ENCODE measurements at regions not wholly inside any gene's neighbourhood (a gene's known extent, or its start where the extent isn't known, plus 50 kb on each side); places are given as distances from the start of the nearest gene placed in this dataset.

DNA sequence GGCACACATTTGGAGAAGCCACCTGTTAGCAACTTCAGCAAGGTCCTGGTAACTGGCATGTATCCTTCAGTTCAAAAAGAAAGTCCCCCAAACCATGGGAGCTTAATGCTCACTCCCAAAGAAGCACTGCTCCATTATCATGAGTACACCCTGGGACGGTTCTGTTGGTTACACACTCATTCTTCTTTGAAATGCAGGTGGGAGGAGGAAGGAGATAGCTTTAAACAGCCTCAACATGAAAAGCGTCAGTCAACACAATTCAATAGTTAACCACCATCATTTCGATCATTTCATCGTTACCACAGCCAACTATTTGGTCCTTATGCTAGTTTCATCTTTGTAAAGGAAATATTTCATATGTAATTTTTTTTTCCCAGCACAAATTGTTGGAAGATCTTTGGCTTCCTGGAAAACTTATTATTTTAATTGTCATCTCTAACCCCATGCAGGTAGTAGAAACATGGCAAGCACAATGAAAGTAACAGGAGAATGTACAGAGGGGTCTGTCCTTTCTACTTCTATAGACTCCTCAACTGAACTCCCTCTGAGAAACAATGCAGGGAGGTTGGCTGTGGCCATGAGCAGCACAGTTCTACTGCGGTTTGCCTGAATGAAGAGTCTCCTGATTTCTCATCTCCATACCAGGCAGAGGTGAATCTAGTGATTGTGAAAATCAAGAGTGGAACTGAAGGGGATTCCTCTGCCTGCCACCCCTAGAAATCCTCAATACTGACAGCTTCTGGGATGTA is 196.4 kb upstream of the FOXN3 start:
- no peak for DNase-seq (ENCODE audit: low spot score)

DNA sequence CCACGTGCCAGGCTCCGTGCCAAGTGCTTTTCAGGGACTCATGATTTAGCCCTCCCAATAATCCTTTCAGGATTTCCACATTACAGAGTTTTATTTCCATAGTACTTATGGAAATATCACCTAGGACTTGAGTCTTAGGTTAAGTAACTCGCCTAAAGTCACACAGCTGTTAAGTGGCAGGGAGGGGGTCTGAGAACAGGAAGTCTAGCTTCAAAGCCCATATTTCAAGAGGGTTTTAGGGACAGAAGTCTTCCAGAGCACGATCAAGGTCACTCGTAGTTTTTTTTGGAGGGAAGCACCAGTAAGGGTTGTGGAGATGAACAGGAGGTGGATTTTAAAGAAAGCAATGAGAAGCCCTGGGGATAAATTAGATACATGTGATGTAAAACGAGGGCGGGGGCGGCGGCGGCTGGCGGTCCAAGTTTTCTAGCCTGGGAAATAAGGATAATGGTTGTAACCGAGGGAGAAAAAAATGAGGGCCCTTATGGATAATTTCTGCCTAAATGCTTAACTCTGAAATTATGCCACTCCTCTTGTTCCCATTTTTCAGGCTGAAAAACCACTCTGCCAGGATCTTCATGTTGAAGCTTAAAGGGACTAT is 192.6 kb upstream of the FOXN3 start:
- DNase-seq (ENCODE audit: low spot score): no peak

DNA sequence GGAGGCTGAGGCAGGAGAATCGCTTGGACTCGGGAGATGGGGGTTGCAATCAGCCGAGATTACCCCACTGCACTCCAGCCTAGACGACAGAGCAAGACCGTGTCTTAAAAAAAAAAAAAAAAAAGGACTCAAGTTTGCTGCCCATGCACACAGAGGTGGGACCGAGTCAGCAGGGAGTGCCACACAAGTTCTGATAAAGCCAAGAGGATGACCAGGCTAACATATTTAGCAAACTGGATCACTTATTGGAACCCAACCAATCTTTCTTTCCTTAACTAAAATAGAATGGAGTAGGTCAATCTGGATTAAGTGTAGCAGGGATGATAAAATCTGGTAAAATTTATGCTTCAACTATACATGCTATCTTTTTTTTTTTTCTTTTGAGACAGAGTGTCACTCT is 190.4 kb upstream of the FOXN3 start:
- no peak for DNase-seq (ENCODE audit: low spot score)

DNA sequence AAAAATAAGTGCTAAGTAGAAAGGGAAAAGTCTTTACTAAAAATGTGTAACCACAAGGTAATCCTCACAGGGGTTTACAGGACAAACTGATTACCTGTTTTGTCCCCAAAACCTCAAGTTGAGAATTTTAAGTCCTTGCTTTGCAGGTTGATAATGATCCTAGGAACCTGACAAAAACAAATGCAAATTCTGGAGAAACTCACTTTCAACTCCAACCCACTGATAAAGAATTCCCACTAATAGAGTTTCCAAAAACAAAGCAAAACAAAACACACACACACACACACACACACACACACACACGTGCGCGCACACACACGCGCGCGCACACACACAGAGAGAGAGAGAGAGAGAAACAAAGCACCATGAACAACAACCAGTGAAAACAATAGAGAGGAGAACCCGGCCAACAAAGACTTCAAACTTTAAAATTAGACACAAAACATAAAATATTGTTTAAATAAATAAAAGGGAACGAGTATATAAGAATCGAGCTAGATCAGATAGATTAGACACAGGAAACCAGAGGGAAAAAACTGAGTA is 187.0 kb upstream of the FOXN3 start:
- no peak for DNase-seq (ENCODE audit: low spot score)

DNA sequence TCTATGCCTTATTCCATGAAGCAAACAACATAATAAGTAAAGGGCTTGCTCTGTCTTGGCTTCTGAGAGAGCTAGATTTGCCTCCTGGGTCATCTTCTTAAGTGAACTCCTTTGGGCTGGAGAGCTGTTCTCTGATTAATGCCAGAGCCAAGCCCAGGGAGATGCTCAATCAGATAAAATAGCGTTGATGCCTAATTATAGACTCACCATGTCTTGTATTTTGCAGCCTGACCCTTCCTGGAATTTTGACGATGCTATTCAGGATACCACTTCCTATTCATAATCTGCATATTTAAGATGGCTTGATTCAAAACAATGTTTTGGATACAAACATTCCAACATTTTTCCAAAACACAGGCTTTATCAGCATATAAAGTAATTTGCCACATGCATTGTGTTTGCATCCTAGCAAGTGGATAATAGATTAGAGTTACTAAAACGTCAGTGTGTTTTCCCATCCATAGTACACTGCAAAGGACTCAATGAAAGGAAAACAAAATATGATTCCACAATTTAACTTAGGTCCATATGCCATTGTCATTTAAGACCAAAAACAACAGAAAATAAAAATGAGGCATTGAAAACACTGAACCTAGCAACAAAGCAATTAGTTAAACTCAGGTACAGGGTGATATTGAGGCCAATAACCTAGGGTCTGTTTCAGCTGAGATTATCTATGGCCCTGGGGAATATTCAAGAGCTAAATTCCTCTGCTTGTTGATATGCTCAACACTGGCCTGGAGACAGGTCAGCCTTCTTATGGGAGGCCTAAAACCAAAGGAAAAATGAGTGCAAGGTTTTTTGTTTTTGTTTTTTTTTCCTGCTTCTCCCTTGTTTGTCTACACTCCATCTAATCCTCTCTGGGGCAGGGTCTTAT is 184.2 kb upstream of the FOXN3 start:
- no peak for DNase-seq (ENCODE audit: low spot score)

DNA sequence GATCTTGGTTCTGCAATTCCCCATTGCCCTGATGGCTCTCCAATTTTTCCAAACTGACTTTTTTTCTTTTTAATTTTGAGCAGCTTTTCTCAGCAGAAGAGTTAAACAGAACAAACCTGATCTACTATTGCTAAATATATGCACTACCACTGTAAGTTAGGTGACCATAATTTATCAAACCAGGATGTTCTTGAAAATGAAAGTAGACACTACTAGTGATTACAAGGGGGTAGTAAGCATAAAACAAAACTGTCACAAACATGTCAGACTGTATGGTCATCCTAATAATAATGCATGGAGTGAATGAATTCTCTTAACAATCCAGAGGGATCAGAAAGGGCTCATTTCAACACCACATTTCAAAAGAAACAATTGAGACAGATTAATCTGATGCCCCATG is 183.0 kb upstream of the FOXN3 start:
- DNase-seq (ENCODE audit: low spot score): no peak

DNA sequence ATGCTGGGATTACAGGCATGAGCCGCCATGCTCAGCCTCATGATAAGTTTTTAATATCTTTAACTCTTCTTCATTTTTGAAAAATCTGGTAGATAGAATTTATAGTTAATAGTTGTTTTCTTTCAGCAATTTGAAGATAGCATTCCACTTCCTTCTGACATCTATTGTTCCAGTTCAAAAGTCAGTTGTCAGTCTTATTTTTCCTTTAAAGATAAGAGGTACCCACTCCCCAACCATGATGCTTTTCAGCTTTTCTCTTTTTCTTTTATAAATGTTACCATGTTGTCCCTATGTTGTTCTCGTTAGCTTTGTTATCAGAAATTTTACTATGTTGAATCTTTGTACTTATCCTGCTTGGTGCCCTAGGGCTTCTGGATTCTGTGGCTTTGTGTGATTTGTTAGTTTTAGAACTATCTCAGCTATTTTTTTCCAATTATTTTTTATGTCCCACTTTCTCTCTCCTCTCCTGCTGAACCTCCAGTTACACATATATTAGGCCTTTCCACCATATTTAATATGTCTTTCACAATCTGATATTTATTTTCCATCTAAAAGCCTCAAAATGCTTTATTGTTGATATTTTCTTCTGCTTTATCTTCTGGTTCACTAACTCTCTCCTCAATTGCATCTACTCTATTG is 181.6 kb upstream of the FOXN3 start:
- no peak for DNase-seq (ENCODE audit: low spot score)

DNA sequence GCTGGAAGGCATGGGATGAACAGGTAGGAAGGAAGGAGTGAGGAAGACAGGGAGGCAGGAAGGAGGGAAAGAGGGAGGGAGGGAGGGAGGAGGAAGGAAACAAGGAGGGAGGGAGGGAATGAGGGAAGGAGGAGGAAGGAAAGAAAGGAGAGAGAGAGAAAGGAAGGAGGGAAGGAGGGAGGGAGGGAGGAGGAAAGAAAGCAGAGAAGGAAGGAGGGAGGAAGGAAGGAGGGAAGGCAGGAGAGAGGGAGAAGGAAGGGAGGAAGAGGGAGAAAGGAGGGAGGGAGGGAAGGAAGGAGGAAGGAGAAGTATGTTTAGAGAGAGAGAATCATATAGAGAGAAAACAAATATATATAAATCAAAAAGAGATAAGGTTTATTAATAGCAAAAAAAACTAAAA is 175.9 kb upstream of the FOXN3 start:
- no peak for DNase-seq (ENCODE audit: low spot score)

DNA sequence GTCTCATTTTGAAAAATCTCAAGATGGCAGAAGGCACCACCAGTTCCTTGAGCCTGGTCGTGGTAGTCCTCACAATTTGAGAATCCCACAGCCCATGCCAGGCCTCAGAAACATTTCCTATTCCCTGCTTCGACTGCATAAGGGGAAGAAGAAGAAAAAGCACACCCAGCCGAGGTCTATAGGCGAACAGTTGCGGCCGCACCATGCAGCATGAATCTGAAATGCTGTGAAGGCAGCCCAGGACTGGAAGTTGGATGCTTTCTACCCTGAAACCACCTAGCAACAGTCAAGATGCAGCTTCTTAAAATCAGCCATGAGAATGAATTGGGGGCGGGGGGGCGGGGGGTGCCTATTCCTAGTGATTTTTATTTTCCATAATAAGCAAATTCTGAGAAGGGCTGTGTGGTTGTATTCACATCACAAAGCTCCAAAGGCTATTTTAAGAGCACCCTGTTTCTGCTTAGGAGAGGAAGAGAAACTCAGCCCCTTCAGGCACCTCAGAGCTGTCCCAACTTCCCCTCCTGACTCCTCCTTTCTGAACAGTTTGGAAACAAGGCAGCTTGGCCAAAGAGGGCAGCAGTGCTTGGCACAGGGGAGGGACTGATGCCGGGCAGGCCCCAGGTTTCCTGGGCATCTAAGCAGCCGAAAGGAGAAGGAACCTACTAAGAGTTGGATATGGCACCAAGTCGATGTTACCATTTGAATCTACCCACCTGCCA is 172.5 kb upstream of the FOXN3 start:
- peak; percentile 49 for DNase-seq (ENCODE audit: low spot score)

DNA sequence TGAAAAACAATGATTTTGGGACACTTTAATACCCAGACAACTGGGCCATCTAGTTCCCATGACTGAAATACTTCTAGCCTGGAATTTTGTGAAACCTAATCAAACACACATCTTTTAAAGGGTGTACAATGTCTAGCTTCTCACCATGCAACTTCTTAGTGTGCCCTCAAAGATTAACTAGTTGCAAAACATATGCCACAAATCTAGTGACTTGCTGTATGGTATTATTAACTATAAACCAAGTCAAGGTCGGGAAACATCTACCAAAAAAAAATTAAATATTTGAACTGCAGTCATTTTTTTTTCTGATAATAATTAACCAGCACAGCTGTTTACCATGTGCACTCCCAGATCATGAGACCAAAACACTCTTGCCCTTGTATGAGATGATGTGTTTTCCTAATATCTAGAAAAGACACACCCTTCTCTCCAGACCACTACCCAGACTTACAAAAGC is 171.8 kb upstream of the FOXN3 start:
- DNase-seq (ENCODE audit: low spot score): no peak

DNA sequence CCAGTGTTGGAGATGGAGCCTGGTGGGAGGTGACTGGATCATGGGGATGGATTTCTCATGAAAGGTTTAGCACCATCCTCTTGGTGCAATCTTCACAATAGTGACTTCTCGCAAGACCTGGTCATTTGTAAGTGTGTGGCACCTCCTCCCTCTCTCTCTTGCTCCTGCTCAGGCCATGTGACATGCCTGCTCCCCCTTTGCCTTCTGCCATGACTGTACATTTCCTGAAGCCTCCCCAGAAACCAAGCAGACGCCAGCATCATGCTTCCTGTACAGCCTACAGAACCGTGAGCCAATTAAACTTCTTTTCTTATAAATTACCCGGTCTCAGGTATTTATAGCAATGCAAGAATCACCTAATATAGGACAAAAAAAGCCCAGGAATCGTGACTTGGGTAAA is 171.0 kb upstream of the FOXN3 start:
- no peak for DNase-seq (ENCODE audit: low spot score)

DNA sequence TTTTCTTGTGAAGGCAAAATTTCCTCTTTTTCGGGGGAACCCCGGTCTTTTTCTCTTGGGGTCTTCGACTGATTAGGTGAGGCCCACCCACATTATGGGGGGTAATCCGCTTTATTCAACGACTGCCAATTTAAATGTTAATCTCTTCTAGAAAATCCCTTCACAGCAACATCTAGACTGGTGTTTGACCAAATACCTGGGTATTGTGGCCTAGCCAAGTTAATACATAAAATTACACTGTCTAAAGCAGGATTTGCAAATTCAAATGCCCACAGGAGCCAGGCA is 170.0 kb upstream of the FOXN3 start:
- no peak for DNase-seq (ENCODE audit: low spot score)

DNA sequence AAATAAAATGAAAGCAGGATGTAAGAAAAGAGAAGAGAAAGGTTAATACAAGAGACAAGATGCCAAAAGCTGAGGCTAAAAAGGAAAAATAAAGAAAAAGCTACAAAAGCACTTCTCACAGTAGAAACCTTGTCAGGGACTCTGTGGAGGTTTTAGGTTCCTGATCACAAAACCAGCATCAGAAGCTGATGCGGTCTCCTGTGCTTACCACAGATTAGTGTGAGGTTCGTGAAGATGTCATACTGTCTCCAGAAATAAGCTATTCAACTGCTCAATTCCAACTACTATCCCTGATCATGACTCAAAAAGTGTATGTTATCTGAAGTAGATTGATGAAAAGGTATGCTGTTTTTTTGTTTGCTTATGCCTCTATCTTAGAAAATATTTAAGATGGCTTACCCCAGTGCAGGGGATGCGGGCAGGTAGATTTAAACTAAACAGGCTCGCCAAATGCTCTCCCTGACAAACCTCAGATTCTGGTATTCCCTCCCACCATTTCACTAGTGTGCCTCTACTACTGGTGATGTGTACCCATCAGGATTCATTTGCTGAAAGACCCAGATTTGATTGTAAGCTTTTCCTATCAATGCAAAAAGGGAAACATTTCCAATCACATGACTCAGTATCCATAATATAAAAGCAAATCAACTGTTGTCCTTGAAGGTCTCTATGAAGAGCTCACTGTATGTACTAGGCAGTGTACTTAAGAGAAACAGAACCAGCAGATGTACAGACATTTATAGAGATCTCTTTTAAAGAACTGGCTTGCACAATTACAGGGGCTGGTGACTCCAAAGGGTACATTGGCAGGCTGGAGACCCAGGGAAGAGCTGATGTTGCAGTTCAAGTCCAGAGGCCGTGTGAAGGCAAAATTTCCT is 169.5 kb upstream of the FOXN3 start:
- DNase-seq (ENCODE audit: low spot score): no peak

DNA sequence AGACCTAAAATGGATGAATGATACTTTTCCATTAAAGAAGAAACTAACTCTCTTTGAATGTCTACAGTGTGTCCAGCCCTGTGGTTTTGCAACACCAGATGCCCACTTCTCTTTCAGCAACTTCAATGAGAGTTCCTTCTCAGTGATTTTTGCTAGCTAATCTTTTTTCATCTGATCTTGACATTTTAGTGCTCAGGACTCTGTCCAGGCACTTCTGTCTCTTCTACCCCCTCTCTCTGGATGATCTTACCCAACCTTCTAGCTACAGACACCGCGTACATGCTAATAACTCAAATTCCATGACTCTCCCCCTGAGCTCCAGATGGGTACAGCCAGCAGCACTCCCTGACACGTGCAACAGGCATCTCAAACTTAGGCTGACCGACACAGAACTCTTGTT is 161.1 kb upstream of the FOXN3 start:
- peak; percentile 89 for DNase-seq (ENCODE audit: low spot score)

DNA sequence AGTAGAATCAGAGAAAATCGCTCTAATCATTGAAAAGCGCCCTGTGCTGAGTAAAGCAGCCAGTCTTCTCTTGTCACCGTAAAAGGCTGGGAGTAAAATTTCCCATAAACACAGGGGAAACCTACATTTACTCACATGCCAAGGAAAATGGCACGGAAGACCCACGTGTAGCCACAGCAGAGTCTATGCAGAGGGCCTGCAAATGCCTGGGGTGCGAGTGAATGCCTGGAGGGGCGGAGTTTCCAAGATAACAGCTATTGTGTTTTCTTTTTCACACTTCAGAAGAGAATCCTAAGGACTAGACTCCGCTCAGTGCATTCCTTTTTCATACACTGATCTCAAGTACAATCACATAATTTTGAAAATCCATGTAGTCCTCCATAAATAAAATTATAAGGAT is 159.9 kb upstream of the FOXN3 start:
- no peak for DNase-seq (ENCODE audit: low spot score)

DNA sequence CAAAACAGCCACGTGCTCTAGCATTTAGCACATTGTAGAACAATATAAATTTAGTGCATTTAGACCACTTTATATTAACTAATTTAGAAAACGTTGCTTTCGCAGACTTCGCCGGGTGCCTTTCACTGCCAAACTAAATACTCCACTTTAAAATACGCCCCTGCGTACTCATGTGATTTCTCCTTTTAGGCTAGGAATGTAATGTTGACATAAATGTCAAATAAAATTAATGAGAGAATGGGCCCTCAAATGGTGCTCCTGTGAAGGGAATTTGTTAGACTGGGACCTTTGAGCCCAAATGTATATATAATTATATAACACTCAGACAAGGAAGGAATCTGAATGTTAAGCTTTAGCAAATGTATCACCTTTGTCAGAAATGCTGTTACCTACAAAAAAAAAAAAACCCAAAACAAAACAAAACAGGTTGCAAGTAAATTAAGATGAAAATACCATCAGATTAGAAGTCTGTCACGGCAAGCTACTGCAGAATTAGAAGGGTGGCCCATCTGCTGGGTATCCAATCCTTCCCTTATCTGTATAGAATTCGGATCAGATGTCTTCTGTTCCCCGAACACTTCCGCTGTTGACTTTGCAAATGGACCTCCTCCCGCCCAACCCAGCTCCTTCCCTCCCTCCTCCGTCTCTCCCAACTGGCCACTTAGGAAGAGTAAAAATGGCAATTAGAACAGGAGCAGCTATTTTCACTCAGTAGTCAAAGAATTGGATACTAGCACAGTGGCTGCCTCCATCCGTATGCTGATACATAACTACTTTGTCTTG is 159.3 kb upstream of the FOXN3 start:
- peak; percentile 14 for DNase-seq (ENCODE audit: low spot score)

DNA sequence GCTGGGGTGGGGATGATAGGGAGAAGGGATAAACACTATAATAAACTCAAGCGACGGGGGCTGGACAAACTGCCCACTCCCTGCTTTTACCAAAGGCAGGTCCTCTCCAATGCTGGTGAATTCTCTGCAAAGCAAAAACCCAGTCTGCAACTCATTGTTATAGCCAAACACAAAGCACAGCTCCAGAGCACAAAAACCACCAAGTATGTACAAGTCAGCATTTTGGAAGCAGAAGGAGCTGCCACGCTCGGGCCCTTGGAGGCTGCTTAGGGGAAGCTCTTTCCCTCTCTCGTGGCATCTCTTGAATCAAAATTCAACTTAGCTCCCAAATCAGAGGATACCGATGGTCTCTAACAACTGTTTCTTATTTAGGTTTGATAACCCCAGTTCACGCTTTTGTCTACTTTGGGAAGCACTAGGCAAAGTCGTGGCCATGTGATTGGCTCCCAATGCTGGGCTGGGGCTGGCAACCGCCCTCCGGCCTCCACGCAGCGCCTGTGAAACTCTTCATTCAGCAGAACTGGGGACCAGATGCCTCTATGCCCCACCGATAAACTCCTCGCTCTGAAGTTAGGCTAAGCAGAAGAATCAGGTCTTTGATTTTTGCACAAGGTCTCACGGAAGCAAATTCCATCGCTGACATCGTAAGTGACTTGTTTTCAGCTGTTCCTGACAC is 158.5 kb upstream of the FOXN3 start:
- DNase-seq (ENCODE audit: low spot score): peak; percentile 20

DNA sequence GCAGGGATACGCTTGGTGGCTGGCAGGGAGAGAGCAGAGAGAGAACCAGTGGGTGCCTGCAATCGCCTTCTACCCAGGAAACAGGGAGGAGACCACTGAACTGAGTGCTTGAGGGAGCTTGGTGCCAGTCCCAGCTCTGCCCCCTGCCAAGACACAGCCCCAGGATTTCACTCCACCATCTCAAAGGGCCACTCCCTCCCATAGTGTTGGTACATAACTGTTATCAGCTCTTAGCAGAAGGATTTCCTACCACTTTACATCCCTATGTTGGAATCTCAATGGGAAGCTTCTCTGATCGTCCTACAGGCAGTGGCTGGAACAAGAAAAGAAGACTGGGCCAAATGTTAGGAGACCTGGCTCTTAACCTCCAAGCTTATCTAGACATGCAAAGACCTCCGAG is 157.4 kb upstream of the FOXN3 start:
- DNase-seq (ENCODE audit: low spot score): no peak

DNA sequence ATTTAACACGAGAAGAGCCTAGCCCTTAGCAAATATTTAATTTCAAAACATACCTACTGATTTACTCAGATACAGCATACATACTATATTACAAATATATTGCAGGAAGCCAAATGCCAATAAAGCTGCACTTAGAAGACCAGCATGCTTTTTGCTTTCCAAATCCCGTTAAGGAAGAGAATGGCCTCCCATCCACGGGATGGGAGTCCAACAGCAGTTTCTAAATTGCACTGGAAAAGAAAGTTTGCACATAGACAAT is 156.3 kb upstream of the FOXN3 start:
- DNase-seq (ENCODE audit: low spot score): no peak

All from umbilical cord (tissue), 1 donor.